GM12878 (cell line): ENCODE measurements at regions not wholly inside any gene's neighbourhood (a gene's known extent, or its start where the extent isn't known, plus 50 kb on each side); places are given as distances from the start of the nearest gene placed in this dataset.
A peak's percentile ranks its signal among the peaks of the same experiment; 100 is the strongest.

Experiments
- ATAC-seq: fragments of 200-7000 bp; cut with Tn5 transposase; 3 replicates; pipeline ENCODE4 v1.9.1; 2020; ENCODE audit warnings: mild to moderate bottlenecking, moderate library complexity
- BruUV-seq: library from RNA; stranded (reverse); fragments of 400-500 nt; replicated peaks from 2 replicates; lab custom pipeline; 2021; lab: Mats Ljungman, UMichigan
- CTCF ChIA-PET: fragments of 300-600 bp; sonication (Branson Sonifier 250); formaldehyde crosslinking; extraction: SDS; loops from one replicate; lab custom pipeline; 2021; ENCODE audit warnings: inconsistent platforms; lab: Yijun Ruan, JAX
- POLR2A ChIA-PET: fragments of 350-600 bp; formaldehyde crosslinking; extraction: SDS; loops from one replicate; lab custom pipeline; 2021; ENCODE audit warnings: inconsistent platforms; lab: Charles Lee
- RAD21 ChIA-PET: fragments of 300-600 bp; sonication (Branson Sonifier 250); formaldehyde crosslinking; loops from one replicate; lab custom pipeline; 2023; ENCODE audit warnings: antibody characterized with exemption; ENCODE audit not compliant: unreplicated experiment; lab: Charles Lee
- SMC1A ChIA-PET: fragments of 300-600 bp; sonication (Branson Sonifier 250); formaldehyde crosslinking; loops from one replicate; lab custom pipeline; 2023; ENCODE audit not compliant: unreplicated experiment, uncharacterized antibody; lab: Charles Lee
- DNase-seq: peaks from one replicate; pipeline ENCODE4 v3.0.0-alpha.2; 2011; ENCODE audit warnings: low read depth, low spot score
- FAIRE-seq: peaks from 3 replicates; lab custom pipeline; 2011; peaks lifted over from hg19 to GRCh38; lab: Jason Lieb, UNC
- H2AFZ ChIP-seq: 2 replicates; pipeline ENCODE4 v1.6.0; 2011; ENCODE audit warnings: low read depth, low read length, control low read depth; ENCODE audit not compliant: control insufficient read depth
- H3K27ac ChIP-seq: 2 replicates; pipeline ENCODE4 v1.5.1; 2011; ENCODE audit warnings: control low read depth; ENCODE audit not compliant: control insufficient read depth, insufficient read depth
- H3K27me3 ChIP-seq, 2 experiments: replicated peaks in 1 of 2; 2 replicates each; pipeline versions ENCODE4 v1.6.0 to v1.6.1; 2011; ENCODE audit warnings: low read length in 1 of 2; ENCODE audit not compliant: control insufficient read depth in 2 of 2, insufficient read depth in 2 of 2
- H3K36me3 ChIP-seq, 2 experiments: 2 replicates each; pipeline ENCODE4 v1.5.1; 2011; ENCODE audit warnings: low read length in 1 of 2; ENCODE audit not compliant: control insufficient read depth in 2 of 2, insufficient read depth in 2 of 2
- H3K4me1 ChIP-seq: 2 replicates; pipeline ENCODE4 v1.6.1; 2011; ENCODE audit warnings: mild to moderate bottlenecking, low read length, moderate library complexity, mixed read lengths; ENCODE audit not compliant: control insufficient read depth, insufficient read depth
- H3K4me2 ChIP-seq: 2 replicates; pipeline ENCODE4 v1.6.0; 2011; ENCODE audit warnings: control low read depth; ENCODE audit not compliant: control insufficient read depth, insufficient read depth
- H3K4me3 ChIP-seq: fragments of 200-600 bp; sonication (generic); 2 replicates; pipeline ENCODE4 v1.5.1; 2016
- H3K79me2 ChIP-seq: 2 replicates; pipeline ENCODE4 v1.6.0; 2011; ENCODE audit warnings: low read length; ENCODE audit not compliant: control insufficient read depth, insufficient read depth
- H3K9ac ChIP-seq: 2 replicates; pipeline ENCODE4 v1.8.0; 2011; ENCODE audit warnings: low read length, control low read depth, mixed read lengths; ENCODE audit not compliant: control insufficient read depth, insufficient read depth
- H3K9me3 ChIP-seq: replicated peaks from 3 replicates; pipeline ENCODE4 v1.5.1; 2011; ENCODE audit warnings: mild to moderate bottlenecking, low read length; ENCODE audit not compliant: control insufficient read depth, insufficient read depth
- H4K20me1 ChIP-seq: 2 replicates; pipeline ENCODE4 v1.6.0; 2011; ENCODE audit not compliant: control insufficient read depth, insufficient read depth
- BMI1 ChIP-seq: fragments of 450-650 bp; IDR thresholded peaks from 2 replicates; pipeline ENCODE4 v1.6.1; 2016; ENCODE audit warnings: mild to moderate bottlenecking, moderate library complexity, borderline replicate concordance
- BRCA1 ChIP-seq: IDR thresholded peaks from 2 replicates; pipeline ENCODE4 v1.6.1; 2011; ENCODE audit warnings: low read depth, low read length, improper control_type of control experiment
- CBX5 ChIP-seq: sonication (generic); IDR thresholded peaks from 2 replicates; pipeline ENCODE4 v1.6.1; 2016; ENCODE audit warnings: low read depth, moderate library complexity, mild to moderate bottlenecking, inconsistent platforms
- CHD1 ChIP-seq: IDR thresholded peaks from 2 replicates; pipeline ENCODE4 v1.6.1; 2012; ENCODE audit warnings: low read depth, low read length, improper control_type of control experiment
- DPF2 ChIP-seq: fragments of 450-650 bp; IDR thresholded peaks from 2 replicates; pipeline ENCODE4 v1.6.1; 2017; ENCODE audit warnings: mild to moderate bottlenecking
- E4F1 ChIP-seq: fragments of 450-650 bp; IDR thresholded peaks from 2 replicates; pipeline ENCODE4 v1.6.1; 2018; ENCODE audit warnings: borderline replicate concordance, mild to moderate bottlenecking; ENCODE audit not compliant: partially characterized antibody
- EZH2 ChIP-seq: IDR thresholded peaks from 2 replicates; pipeline ENCODE4 v1.6.1; 2012; ENCODE audit warnings: low read depth, mild to moderate bottlenecking, control low read depth, inconsistent platforms, low read length, borderline replicate concordance; ENCODE audit not compliant: control insufficient read depth
- KDM1A ChIP-seq: fragments of 200-600 bp; sonication (generic); IDR thresholded peaks from 2 replicates; pipeline ENCODE4 v1.6.1; 2016; ENCODE audit warnings: borderline replicate concordance
- MYC ChIP-seq: IDR thresholded peaks from 2 replicates; pipeline ENCODE4 v1.6.1; 2011; ENCODE audit warnings: mild to moderate bottlenecking, low read length, moderate library complexity, inconsistent platforms; ENCODE audit not compliant: insufficient read depth, insufficient replicate concordance, insufficient read length, severe bottlenecking
- NBN ChIP-seq: fragments of 450-650 bp; IDR thresholded peaks from 2 replicates; pipeline ENCODE4 v1.6.1; 2016
- SUPT20H ChIP-seq: IDR thresholded peaks from 2 replicates; pipeline ENCODE4 v1.6.1; 2011; ENCODE audit warnings: low read depth, mild to moderate bottlenecking, low read length, moderate library complexity, borderline replicate concordance; ENCODE audit not compliant: control insufficient read depth
- TAF1 ChIP-seq: IDR thresholded peaks from 2 replicates; pipeline ENCODE4 v1.6.1; 2011; ENCODE audit warnings: mild to moderate bottlenecking, low read depth, low read length, borderline replicate concordance
- WRNIP1 ChIP-seq: IDR thresholded peaks from 2 replicates; pipeline ENCODE4 v1.6.1; 2011; ENCODE audit warnings: low read depth, low read length, improper control_type of control experiment, borderline replicate concordance
- ZNF207 ChIP-seq: fragments of 450-650 bp; IDR thresholded peaks from 2 replicates; pipeline ENCODE4 v1.6.1; 2014; ENCODE audit warnings: antibody characterized with exemption, mild to moderate bottlenecking, borderline replicate concordance
- ZZZ3 ChIP-seq: IDR thresholded peaks from 2 replicates; pipeline ENCODE4 v1.6.1; 2011; ENCODE audit warnings: low read depth; ENCODE audit not compliant: control insufficient read depth, insufficient read length
- WGBS: methylation state at CpG from one replicate; pipeline ENCODE4 v1.1.6; 2016; ENCODE audit warnings: low lambda C conversion rate; ENCODE audit not compliant: insufficient replicate concordance, insufficient coverage; ENCODE audit errors: missing lambda C conversion rate; 5-methylcytosine and 5-hydroxymethylcytosine counted together
- in situ Hi-C: fragments of 300-500 bp; cut with MboI; formaldehyde crosslinking; loops from 9 replicates; pipeline ENCODE4 v1.14.3; 2018; ENCODE audit warnings: mixed read lengths
- intact Hi-C: fragments of 100-400 bp; cut with micrococcal nuclease; formaldehyde crosslinking; loops from one replicate; pipeline ENCODE4 v1.14.2; 2022; ENCODE audit not compliant: unreplicated experiment

DNA sequence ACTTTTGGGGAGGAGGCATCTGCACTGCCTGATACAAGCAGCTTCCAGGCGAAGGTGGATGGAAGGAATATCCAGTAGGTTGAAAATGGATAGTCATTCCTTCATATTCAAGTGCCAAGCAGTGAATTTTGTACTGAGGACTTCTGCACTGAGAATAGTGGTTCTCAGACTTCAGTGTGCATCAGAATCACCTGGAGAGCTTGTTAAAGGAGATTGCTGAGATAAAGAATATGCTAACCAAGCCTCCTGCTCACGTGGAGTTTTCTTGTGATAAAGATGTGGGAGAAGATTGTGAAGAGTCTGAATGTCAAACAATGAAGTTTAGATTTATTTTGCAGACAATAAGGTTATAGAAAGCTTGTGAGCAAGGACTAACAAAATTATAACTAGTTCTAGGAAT, 97.8 kb downstream of the HFE start:
- peak overlapping the region; percentile 59 for H3K4me3 ChIP-seq
- no peak for FAIRE-seq
- no peaks in the 10 kb centered on the region; the same call in 1 of the 3 replicates for H3K9me3 ChIP-seq
- BruUV-seq = no TSS peak
- H3K4me2 ChIP-seq = peak overlapping the region; percentile 92
- DNase-seq = no peak
- H3K27me3 ChIP-seq = no peaks in the 10 kb centered on the region
- TF ChIP-seq CBX5 = no peak
- no peak for TF ChIP-seq E4F1
- TF ChIP-seq TAF1 = no peak
- TF ChIP-seq WRNIP1 = no peak
- TF ChIP-seq ZNF207 = no peak
- no peak for TF ChIP-seq KDM1A
- no peak for TF ChIP-seq BRCA1
- TF ChIP-seq SUPT20H = no peak
- TF ChIP-seq ZZZ3 = no peak
- no peak for TF ChIP-seq MYC
- TF ChIP-seq DPF2 = no peak
- TF ChIP-seq NBN = no peak
- no peak for TF ChIP-seq EZH2
- no peak for TF ChIP-seq CHD1
- no peak for TF ChIP-seq BMI1
- H2AFZ ChIP-seq = peak overlapping the region; percentile 30
- CTCF ChIA-PET = interaction anchor here (1.1 to 2.1 kb wide), 2 partner anchors 9 to 14 kb away, joined by 5 to 6 read pairs; a partner anchor contains a TSS
- RAD21 ChIA-PET = interaction anchor here (3.4 kb wide), 1 partner anchor 10 kb away, joined by 23 read pairs; a partner anchor contains a TSS
- SMC1A ChIA-PET = interaction anchor here (3.0 kb wide), 1 partner anchor 26 kb away, joined by 11 read pairs; a partner anchor contains a TSS
- WGBS = 97% methylated on average over 2 of the region's 2 CpGs
- in situ Hi-C loops (no loop called here), intact Hi-C loops (no loop called here)
- no peaks in the 10 kb centered on the region; the same call in 1 of the 2 replicates for H3K79me2 ChIP-seq
- ATAC-seq = no peak
- H4K20me1 ChIP-seq = no peaks in the 10 kb centered on the region
- peak overlapping the region; percentile 65 for H3K9ac ChIP-seq
- POLR2A ChIA-PET = interaction anchor here (1.6 to 9.2 kb wide), 3 partner anchors 11 to 26 kb away, joined by 3 to 109 read pairs (median 8); a partner anchor contains a TSS
- H3K4me1 ChIP-seq = peaks cover 23% of the 10 kb centered on the region
- peak overlapping the region; percentile 78 for H3K27ac ChIP-seq
- no peaks in the 10 kb centered on the region for H3K36me3 ChIP-seq
